DMS114 treated with DMSO at 0.1 percent for 48 hours (cell line): ENCODE measurements at regions not wholly inside any gene's neighbourhood (a gene's known extent, or its start where the extent isn't known, plus 50 kb on each side); places are given as distances from the start of the nearest gene placed in this dataset.

Experiments used
- DNase-seq: peaks from one replicate; lab custom pipeline; 2025; ENCODE audit not compliant: unreplicated experiment; lab: John Stamatoyannopoulos, UW

GRCh38 chr16:85187886-85188285, 75.6 kb upstream of the CIBAR2 start:
- DNase-seq, result no peak

- no peak for DNase-seq
Measured at GRCh38 chr16:85188822-85189672, 76.8 kb upstream of the CIBAR2 start.

- no peak for DNase-seq
Measured at GRCh38 chr16:85190572-85190971, 78.3 kb upstream of the CIBAR2 start.

- DNase-seq, result no peak
Measured at GRCh38 chr16:85191341-85191965, 79.2 kb upstream of the CIBAR2 start.

GRCh38 chr16:85192238-85193114, 80.2 kb upstream of the CIBAR2 start:
- DNase-seq, result no peak

GRCh38 chr16:85193115-85193493, 80.8 kb upstream of the CIBAR2 start:
- no peak for DNase-seq

GRCh38 chr16:85193876-85194275, 81.6 kb upstream of the CIBAR2 start:
- DNase-seq, result no peak

- no peak for DNase-seq
Measured at GRCh38 chr16:85194307-85195270, 82.3 kb upstream of the CIBAR2 start.

- no peak for DNase-seq
Measured at GRCh38 chr16:85195271-85195647, 83.0 kb upstream of the CIBAR2 start.

GRCh38 chr16:85195900-85196772, 83.9 kb upstream of the CIBAR2 start:
- DNase-seq, result no peak

- no peak for DNase-seq
Measured at GRCh38 chr16:85196976-85197375, 84.7 kb upstream of the CIBAR2 start.

- DNase-seq, result no peak
Measured at GRCh38 chr16:85197611-85198566, 85.6 kb upstream of the CIBAR2 start.

- DNase-seq, result no peak
Measured at GRCh38 chr16:85199069-85199725, 86.9 kb upstream of the CIBAR2 start.

- no peak for DNase-seq
Measured at GRCh38 chr16:85199880-85200279, 87.6 kb upstream of the CIBAR2 start.

GRCh38 chr16:85200471-85201278, 88.4 kb upstream of the CIBAR2 start:
- no peak for DNase-seq

GRCh38 chr16:85201574-85201973, 89.3 kb upstream of the CIBAR2 start:
- DNase-seq, result no peak

GRCh38 chr16:85202051-85202601, 89.9 kb upstream of the CIBAR2 start:
- no peak for DNase-seq
